ENCODE measurements at regions not wholly inside any gene's neighbourhood (a gene's known extent, or its start where the extent isn't known, plus 50 kb on each side); places are given as distances from the start of the nearest gene placed in this dataset.

GRCh38 chr18:25592804-25593360 is 240.9 kb upstream of the ZNF521 start:
- POLR2A ChIA-PET (ENCODE audit: low non-redundant PET), result no interaction called here
- no peak for TF ChIP-seq CTCF (conservative IDR thresholded peaks at IDR 0.05; ENCODE audit: low read depth)
- CTCF ChIA-PET, result interaction anchor here (0.5 to 0.6 kb wide), 2 partner anchors 424 to 1049 kb away, joined by 3 to 5 read pairs; no protein-coding TSS in a partner anchor
- no peak overlapping the region for H3K27ac ChIP-seq
- DNase-seq (ENCODE audit: low spot score), result no peak

GRCh38 chr18:25590456-25590855 is 238.5 kb upstream of the ZNF521 start:
- no peak for DNase-seq (ENCODE audit: low spot score)
- POLR2A ChIA-PET (ENCODE audit: low non-redundant PET), result no interaction called here
- H3K27ac ChIP-seq, result no peak overlapping the region
- CTCF ChIA-PET, result no interaction called here
- no peak for TF ChIP-seq CTCF (conservative IDR thresholded peaks at IDR 0.05; ENCODE audit: low read depth)

- TF ChIP-seq CTCF (conservative IDR thresholded peaks at IDR 0.05; ENCODE audit: low read depth), result no peak
- CTCF ChIA-PET, result no interaction called here
- DNase-seq (ENCODE audit: low spot score), result no peak
- POLR2A ChIA-PET (ENCODE audit: low non-redundant PET), result no interaction called here
- H3K27ac ChIP-seq, result no peak overlapping the region
These were observed 235.6 kb upstream of the ZNF521 start for GRCh38 chr18:25587545-25587944.

GRCh38 chr18:25568986-25569385 is 217.0 kb upstream of the ZNF521 start:
- no peak overlapping the region for H3K27ac ChIP-seq
- ChIA-PET POLR2A (ENCODE audit: low non-redundant PET) (no interaction called here), CTCF (no interaction called here)
- no peak for DNase-seq (ENCODE audit: low spot score)
- no peak for TF ChIP-seq CTCF (conservative IDR thresholded peaks at IDR 0.05; ENCODE audit: low read depth)

- ChIA-PET CTCF (no interaction called here), POLR2A (ENCODE audit: low non-redundant PET) (no interaction called here)
- no peak overlapping the region for H3K27ac ChIP-seq
- DNase-seq (ENCODE audit: low spot score), result no peak
- TF ChIP-seq CTCF (conservative IDR thresholded peaks at IDR 0.05; ENCODE audit: low read depth), result no peak
These were observed 212.1 kb upstream of the ZNF521 start for GRCh38 chr18:25563816-25564683.

- H3K27ac ChIP-seq, result no peak overlapping the region
- DNase-seq (ENCODE audit: low spot score), result no peak
- POLR2A ChIA-PET (ENCODE audit: low non-redundant PET), result no interaction called here
- CTCF ChIA-PET, result no interaction called here
- no peak for TF ChIP-seq CTCF (conservative IDR thresholded peaks at IDR 0.05; ENCODE audit: low read depth)
These were observed 211.4 kb upstream of the ZNF521 start for GRCh38 chr18:25563346-25563745.

Measured in RWPE1 (cell line).